Mononuclear cell (primary cell): ENCODE measurements at regions not wholly inside any gene's neighbourhood (a gene's known extent, or its start where the extent isn't known, plus 50 kb on each side); places are given as distances from the start of the nearest gene placed in this dataset.
"Not testable (repeated sequence)": the region's sequence is repeated elsewhere in the genome, so short reads cannot be mapped to it uniquely, and the experiment has no call there.

Source experiments
- H3K27me3 ChIP-seq: 2 replicates; pipeline ENCODE4 v1.6.0; 2011; ENCODE audit warnings: low read length, control low read depth; ENCODE audit not compliant: insufficient read depth
- H3K4me1 ChIP-seq: 2 replicates; pipeline ENCODE4 v1.5.1; 2011; ENCODE audit warnings: mild to moderate bottlenecking, low read length, control low read depth; ENCODE audit not compliant: insufficient read depth
- H3K4me3 ChIP-seq: 2 replicates; pipeline ENCODE4 v1.5.1; 2011; ENCODE audit warnings: mild to moderate bottlenecking, low read length, moderate library complexity
- H3K9me3 ChIP-seq: 2 replicates; pipeline ENCODE4 v1.5.1; 2011; ENCODE audit warnings: low read depth, mild to moderate bottlenecking, control low read depth, low read length

GRCh38 chr2:7749895-7750559 lies 832.8 kb downstream of the RNF144A start:
- H3K4me1 ChIP-seq = peaks cover 12% of the 10 kb centered on the region
- H3K9me3 ChIP-seq = peaks cover 9% of the 10 kb centered on the region
- H3K4me3 ChIP-seq = no peak overlapping the region
- H3K27me3 ChIP-seq = no peaks in the 10 kb centered on the region

GRCh38 chr2:7752291-7752690 lies 835.1 kb downstream of the RNF144A start:
- Histone ChIP-seq H3K27me3 (no peaks in the 10 kb centered on the region), H3K9me3 (peaks cover 9% of the 10 kb centered on the region), H3K4me1 (no peaks in the 10 kb centered on the region), H3K4me3 (no peak overlapping the region)

GRCh38 chr2:7753777-7754176 lies 836.6 kb downstream of the RNF144A start:
- Histone ChIP-seq H3K4me1 (no peaks in the 10 kb centered on the region), H3K27me3 (no peaks in the 10 kb centered on the region), H3K4me3 (no peak overlapping the region), H3K9me3 (peaks cover 9% of the 10 kb centered on the region)

GRCh38 chr2:7755879-7756278 lies 838.7 kb downstream of the RNF144A start:
- Histone ChIP-seq H3K4me1 (no peaks in the 10 kb centered on the region), H3K4me3 (no peak overlapping the region), H3K27me3 (no peaks in the 10 kb centered on the region), H3K9me3 (peaks cover 9% of the 10 kb centered on the region)

GRCh38 chr2:7758073-7758759 lies 841.0 kb downstream of the RNF144A start:
- Histone ChIP-seq H3K27me3 (no peaks in the 10 kb centered on the region), H3K9me3 (peaks cover 18% of the 10 kb centered on the region), H3K4me3 (no peak overlapping the region), H3K4me1 (no peaks in the 10 kb centered on the region)

GRCh38 chr2:7759898-7760297 lies 842.7 kb downstream of the RNF144A start:
- Histone ChIP-seq H3K27me3 (no peaks in the 10 kb centered on the region), H3K9me3 (peaks cover 25% of the 10 kb centered on the region), H3K4me3 (no peak overlapping the region), H3K4me1 (no peaks in the 10 kb centered on the region)

GRCh38 chr2:7763418-7763817 lies 846.2 kb downstream of the RNF144A start:
- H3K4me3 ChIP-seq, H3K4me1 ChIP-seq, H3K27me3 ChIP-seq: not testable (repeated sequence)
- peaks cover 25% of the 10 kb centered on the region for H3K9me3 ChIP-seq

GRCh38 chr2:7765236-7765635 lies 848.0 kb downstream of the RNF144A start:
- H3K27me3 ChIP-seq = no peaks in the 10 kb centered on the region
- peaks cover 25% of the 10 kb centered on the region for H3K9me3 ChIP-seq
- no peak overlapping the region for H3K4me3 ChIP-seq
- no peaks in the 10 kb centered on the region for H3K4me1 ChIP-seq

GRCh38 chr2:7766088-7766722 lies 849.0 kb downstream of the RNF144A start:
- H3K9me3 ChIP-seq = peaks cover 25% of the 10 kb centered on the region
- no peaks in the 10 kb centered on the region for H3K4me1 ChIP-seq
- no peaks in the 10 kb centered on the region for H3K27me3 ChIP-seq
- H3K4me3 ChIP-seq = no peak overlapping the region

GRCh38 chr2:7766978-7767565 lies 849.9 kb downstream of the RNF144A start:
- H3K4me1 ChIP-seq = no peaks in the 10 kb centered on the region
- no peaks in the 10 kb centered on the region for H3K27me3 ChIP-seq
- H3K9me3 ChIP-seq = peaks cover 25% of the 10 kb centered on the region
- no peak overlapping the region for H3K4me3 ChIP-seq

- no peaks in the 10 kb centered on the region for H3K27me3 ChIP-seq
- H3K9me3 ChIP-seq = peaks cover 19% of the 10 kb centered on the region
- H3K4me3 ChIP-seq = no peak overlapping the region
- peaks cover 3% of the 10 kb centered on the region for H3K4me1 ChIP-seq
These were observed 850.7 kb downstream of the RNF144A start for GRCh38 chr2:7767902-7768301.

- no peak overlapping the region for H3K4me3 ChIP-seq
- H3K27me3 ChIP-seq = no peaks in the 10 kb centered on the region
- H3K9me3 ChIP-seq = no peaks in the 10 kb centered on the region
- peaks cover 21% of the 10 kb centered on the region for H3K4me1 ChIP-seq
These were observed 854.6 kb downstream of the RNF144A start for GRCh38 chr2:7771781-7772180.

- Histone ChIP-seq H3K9me3 (no peaks in the 10 kb centered on the region), H3K4me1 (peaks cover 21% of the 10 kb centered on the region), H3K4me3 (no peak overlapping the region), H3K27me3 (no peaks in the 10 kb centered on the region)
These were observed 856.4 kb downstream of the RNF144A start for GRCh38 chr2:7773362-7774360.

- Histone ChIP-seq H3K9me3 (no peaks in the 10 kb centered on the region), H3K4me1 (peaks cover 21% of the 10 kb centered on the region), H3K27me3 (no peaks in the 10 kb centered on the region), H3K4me3 (no peak overlapping the region)
These were observed 857.3 kb downstream of the RNF144A start for GRCh38 chr2:7774481-7774880.
